Adrenal gland (tissue), 5 donors: ENCODE measurements at regions not wholly inside any gene's neighbourhood (a gene's known extent, or its start where the extent isn't known, plus 50 kb on each side); places are given as distances from the start of the nearest gene placed in this dataset.

ENCODE experiments used
- POLR2A ChIP-seq, 2 donors: fragments of 450-650 bp; IDR thresholded peaks; one replicate each; pipeline ENCODE4 v1.6.1; 2017; ENCODE audit warnings: antibody characterized with exemption in 2 of 2, mild to moderate bottlenecking in 2 of 2, moderate library complexity in 1 of 2
- TF ChIP-seq, protein P1 (sequence below), 6 experiments: fragments of 450-650 bp in 4 of 6; fragments of 200-600 bp in 2 of 6; sonication (generic) in 1 of 6; IDR thresholded peaks; 1 replicate in 5 of 6; 2 replicates in 1 of 6; pipeline versions ENCODE4 v1.5.1 to v1.8.0; 2016 to 2021; ENCODE audit warnings: antibody characterized with exemption in 6 of 6, mild to moderate bottlenecking in 2 of 6, moderate library complexity in 1 of 6
- donor health status: DM: no; HTN: no; CAD: no.

DNA sequence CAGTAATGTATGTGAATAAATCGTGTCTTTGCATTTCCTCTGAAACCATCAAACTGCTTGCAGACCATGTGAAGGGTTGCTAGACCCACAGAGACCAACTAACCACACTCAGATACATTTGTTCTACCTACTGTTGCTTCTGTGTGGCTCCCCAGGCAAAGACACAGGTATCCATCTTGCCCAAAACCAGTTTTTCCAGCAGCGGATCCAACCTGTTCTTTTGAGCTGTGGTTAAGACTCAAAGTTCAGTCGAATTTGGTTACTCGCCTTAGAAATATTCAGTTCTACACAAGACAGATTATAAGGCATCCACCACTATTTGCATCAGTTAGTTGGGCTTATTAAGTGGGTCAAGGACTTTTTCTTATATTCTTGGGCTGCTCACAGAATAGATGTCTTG is 276.2 kb upstream of the EPHA4 start:
- no peak for TF ChIP-seq POLR2A (IDR thresholded peaks at IDR 0.05)
- TF ChIP-seq, protein P1, sequence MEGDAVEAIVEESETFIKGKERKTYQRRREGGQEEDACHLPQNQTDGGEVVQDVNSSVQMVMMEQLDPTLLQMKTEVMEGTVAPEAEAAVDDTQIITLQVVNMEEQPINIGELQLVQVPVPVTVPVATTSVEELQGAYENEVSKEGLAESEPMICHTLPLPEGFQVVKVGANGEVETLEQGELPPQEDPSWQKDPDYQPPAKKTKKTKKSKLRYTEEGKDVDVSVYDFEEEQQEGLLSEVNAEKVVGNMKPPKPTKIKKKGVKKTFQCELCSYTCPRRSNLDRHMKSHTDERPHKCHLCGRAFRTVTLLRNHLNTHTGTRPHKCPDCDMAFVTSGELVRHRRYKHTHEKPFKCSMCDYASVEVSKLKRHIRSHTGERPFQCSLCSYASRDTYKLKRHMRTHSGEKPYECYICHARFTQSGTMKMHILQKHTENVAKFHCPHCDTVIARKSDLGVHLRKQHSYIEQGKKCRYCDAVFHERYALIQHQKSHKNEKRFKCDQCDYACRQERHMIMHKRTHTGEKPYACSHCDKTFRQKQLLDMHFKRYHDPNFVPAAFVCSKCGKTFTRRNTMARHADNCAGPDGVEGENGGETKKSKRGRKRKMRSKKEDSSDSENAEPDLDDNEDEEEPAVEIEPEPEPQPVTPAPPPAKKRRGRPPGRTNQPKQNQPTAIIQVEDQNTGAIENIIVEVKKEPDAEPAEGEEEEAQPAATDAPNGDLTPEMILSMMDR (IDR thresholded peaks at IDR 0.05) = no peak
